CD4-positive, alpha-beta T cell treated with Interleukin-15 for 4 hours (primary cell): ENCODE measurements at regions not wholly inside any gene's neighbourhood (a gene's known extent, or its start where the extent isn't known, plus 50 kb on each side); places are given as distances from the start of the nearest gene placed in this dataset.

Source experiments
- DNase-seq: peaks from one replicate; pipeline ENCODE4 v3.0.0-alpha.2; 2020; ENCODE audit warnings: low spot score

- no peak for DNase-seq
Observed at GRCh38 chr6:17047889-17048288, 54.0 kb upstream of the STMND1 start.

DNA sequence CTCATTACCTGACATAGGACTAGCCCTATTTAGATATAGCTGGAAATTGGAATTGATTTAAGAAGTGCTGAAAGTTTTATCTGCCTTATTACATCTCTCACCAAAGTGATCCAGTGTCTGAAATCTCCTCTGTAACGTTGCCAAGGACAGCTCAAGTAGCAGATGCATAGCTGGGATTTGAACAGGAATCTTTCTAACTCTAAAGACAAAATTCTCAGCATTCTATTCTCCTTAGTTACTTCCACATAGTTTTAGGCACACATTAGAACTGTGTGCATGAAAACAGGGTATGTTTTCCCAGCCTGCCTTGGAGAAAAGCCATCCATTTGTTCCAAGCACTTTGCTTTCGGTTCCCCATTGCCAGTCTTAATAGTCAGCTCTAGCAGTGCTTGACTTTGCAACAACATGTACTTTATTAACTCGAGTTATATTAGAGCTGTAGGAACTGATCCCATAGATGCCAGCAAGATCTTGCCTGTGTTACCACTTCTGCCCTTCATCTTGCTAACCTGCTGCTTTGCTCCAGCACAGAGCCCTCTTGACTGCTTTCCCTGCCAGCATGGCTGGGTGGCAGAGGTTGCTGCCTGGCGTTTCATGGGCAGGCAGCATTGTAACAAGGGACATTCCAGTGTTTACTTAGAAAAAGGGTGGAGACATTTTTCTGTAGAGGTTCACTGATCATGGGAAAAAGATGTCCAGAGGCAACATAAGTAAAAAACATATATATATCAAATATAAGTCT, 56.1 kb upstream of the STMND1 start:
- no peak for DNase-seq

GRCh38 chr6:17043148-17043522, 58.7 kb upstream of the STMND1 start:
- DNase-seq = no peak

DNA sequence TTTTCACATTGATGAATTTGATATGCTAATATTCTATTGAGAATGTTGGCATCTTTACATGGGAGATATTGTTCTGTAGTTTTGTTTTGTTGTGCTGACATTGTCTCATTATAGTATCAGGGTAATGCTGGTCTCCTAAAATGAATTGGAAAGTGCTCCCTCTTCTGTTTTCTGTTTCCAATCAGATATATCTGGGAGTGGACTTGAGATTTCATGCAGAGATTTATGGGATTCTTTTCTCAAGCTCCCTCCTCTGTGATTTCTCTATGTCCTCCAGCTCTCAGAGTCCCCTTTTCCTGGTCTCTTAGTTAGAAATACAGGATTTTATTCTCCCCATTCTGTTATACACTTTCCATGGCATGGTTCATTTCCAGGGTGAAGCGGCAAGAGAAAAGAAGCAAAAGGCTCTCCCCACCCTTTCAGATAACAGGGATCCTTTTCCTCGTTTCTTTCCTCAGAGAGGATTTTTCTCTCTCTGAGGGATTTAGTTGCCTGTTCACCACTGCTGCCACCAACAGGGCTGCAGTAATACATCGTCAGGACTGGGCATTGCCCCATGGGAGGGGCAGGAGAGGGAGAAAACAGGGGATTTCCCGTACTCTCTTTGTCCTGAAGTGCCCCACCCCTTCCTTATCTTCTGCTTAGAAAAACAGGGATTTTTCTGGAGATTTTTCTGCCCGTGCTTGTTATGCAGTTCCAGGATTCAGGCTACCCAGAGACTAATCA, 59.3 kb upstream of the STMND1 start:
- no peak for DNase-seq

GRCh38 chr6:17039266-17039665, 62.6 kb upstream of the STMND1 start:
- DNase-seq = no peak

DNA sequence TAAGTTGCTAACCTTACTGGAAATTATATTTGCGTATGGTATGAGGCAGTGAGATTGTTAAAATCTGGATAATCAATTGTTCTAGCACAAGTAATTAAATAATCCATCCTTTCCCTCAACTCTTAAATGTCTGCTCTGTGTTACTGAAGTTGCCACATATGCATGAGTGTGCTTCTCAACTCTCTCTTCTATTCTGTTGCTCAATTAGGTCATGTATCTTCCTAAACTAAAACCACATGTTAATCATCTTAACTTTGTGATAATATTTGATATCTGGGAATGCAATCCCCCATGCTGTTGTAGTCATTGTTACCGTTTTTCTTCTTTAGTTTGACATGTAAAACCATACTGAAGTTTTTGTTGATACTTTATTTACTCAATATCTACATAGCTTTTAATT, 63.5 kb upstream of the STMND1 start:
- DNase-seq = no peak

DNA sequence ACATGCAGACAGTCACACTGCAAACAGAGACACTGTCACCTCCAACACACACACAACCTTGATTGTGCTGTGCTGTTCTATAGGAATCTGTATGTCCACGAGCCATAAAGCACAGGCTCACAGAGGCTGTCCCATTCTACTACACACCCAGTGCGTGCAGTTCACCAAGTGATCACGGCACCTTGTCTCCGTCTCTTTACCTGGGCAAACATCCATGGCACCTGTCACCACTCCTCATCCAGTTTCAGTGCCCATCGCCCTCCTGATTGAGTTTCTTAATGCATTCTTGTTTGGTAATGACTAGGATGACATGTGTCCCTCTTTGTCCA, 65.8 kb upstream of the STMND1 start:
- DNase-seq = no peak

DNA sequence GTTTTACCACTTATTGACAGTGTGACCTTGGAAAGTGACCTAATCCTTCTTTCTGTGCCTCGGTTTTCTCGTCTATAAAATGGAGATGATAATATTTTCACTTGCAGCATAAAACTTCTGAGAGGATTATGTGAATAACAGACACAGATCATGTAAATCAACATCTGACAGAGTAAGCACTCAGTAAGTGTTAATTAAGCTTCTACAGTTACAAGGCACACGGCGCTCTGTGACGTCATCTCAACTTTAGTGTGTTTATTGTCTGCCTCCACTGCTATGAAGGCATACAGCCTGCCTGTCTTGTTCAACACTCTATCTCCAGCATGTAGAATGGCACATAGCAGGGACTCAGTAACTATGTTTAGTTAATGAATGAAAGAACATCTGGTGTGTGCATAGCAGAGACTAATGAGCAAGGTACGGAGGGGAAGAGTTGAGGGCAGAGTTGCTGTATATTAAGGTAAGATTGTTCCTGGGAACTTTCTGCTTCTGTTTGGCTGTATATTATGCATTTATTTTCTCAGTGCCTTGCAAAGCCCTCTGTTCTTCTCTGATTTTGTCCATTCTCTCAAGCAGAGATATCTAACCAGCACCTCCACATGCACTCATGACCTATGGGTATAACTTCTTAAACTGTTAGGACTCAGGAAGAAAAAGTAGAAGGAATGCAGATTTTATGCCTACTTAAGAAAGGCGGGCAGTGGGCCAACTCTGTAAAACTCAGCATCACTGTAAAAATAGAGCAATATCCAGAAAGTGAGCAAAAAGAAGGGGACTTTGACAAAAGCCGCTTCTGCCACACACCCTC, 66.4 kb upstream of the STMND1 start:
- DNase-seq = no peak

- DNase-seq = no peak
Observed at GRCh38 chr6:17033746-17034145, 68.1 kb upstream of the STMND1 start.

- no peak for DNase-seq
Observed at GRCh38 chr6:17032988-17033634, 68.7 kb upstream of the STMND1 start.

- DNase-seq = no peak
Observed at GRCh38 chr6:17032590-17032987, 69.3 kb upstream of the STMND1 start.

DNA sequence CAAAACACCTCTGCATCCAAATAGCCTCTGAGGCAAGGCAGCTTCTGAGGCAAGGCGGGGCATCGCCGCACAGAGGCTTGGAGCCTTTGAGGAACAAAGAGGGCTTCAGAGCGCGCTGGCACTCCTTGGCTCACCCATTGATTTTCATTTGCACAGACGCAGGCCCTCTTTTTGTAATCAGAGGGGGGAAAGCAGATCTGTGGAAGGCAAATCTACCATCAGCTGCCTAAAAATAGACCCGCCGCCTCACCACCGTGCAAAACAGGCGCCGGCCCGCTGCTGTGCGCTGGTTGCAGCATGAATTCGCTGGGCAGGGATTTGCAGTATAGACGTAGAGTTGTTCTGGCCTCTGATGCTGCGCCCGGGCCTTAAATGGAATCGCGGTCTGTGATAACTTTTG, 69.9 kb upstream of the STMND1 start:
- DNase-seq = no peak

DNA sequence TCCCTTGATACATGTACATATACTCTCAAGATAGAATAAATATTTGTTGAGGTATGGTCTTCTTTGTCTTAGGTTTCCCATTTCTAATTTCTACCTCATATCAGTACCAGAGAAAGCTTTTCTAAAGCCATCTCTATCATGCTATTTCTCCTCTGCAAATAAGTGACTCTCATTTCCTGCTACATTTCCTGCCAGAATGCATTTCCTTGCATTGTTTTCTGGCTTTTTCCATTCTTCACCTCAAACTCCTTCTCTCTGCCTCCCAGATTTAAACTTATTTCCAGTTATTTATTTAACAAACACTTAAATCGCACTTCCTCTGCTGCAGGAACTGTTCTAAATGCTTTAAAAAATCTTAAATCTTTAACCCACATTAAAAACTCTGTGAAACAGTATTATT, 74.4 kb upstream of the STMND1 start:
- no peak for DNase-seq

DNA sequence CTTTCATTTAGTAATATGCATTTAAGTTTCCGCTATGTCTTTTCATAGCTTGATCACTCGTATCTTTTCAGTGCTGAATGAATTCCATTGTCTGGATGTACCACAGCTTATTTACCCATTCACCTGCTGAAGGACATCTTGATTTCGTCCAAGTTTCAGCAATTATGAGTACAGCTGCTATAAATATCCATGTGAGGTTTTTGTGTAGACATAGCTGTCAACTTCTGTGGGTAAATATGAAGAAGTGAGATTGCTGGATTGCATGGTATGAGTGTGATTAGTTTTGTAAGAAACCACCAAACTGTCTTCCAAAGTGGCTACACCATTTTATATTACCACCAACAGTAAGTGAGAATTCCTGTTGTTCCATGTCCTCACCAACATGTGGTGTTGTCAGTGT, 79.2 kb upstream of the STMND1 start:
- DNase-seq = no peak

GRCh38 chr6:17021539-17021889, 80.3 kb upstream of the STMND1 start:
- DNase-seq = no peak

DNA sequence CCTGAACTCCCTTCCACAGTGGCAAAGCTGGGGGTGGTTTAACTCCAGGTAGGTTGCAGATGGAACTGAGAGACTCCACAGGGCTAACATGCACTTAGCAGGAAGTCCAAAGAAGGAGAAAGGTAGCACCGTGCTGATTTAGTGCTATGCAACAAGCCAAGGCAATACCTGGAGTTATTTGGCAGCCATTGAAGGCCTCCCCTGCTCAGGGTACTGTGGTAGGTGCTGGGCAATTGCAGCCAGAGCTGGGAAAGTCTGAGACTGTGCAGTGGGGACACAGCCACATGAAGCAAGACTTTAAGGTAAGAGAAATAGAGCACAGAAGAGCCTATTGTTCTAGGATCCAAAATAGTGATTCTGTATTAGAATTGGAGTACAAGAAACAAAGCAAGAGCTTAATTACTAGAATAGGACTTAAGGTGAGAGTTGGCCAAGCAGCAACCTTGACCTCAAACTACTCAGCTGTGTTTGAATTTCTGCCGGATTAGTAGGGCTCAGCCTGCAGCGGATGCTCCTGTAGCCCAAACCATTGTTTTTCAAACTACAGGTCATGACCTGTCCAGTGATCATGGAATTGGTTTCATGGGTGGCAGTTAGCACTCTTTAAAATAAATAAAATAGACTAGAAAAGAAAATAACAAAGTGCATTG, 80.8 kb upstream of the STMND1 start:
- no peak for DNase-seq

GRCh38 chr6:17018425-17018824, 83.4 kb upstream of the STMND1 start:
- DNase-seq = no peak

DNA sequence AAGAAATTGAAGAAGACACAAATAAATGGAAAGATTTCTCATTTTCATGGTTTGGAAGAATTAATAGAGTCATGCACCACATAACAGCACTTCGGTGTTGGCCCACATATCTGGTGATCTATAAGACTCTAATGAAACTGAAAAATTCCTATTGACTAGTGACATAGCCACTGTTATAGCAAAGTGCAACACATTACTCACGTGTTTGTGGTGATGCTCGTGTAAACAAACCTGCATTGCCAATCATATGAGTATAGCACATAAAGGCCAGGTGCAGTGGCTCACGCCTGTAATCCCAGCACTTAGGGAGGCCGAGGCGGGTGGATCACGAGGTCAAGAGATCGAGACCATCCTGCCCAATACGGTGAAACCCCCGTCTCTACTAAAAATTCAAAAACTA, 84.4 kb upstream of the STMND1 start:
- DNase-seq = no peak

- peak; percentile 55 for DNase-seq
Observed at GRCh38 chr6:17015551-17016381, 86.1 kb upstream of the STMND1 start.

DNA sequence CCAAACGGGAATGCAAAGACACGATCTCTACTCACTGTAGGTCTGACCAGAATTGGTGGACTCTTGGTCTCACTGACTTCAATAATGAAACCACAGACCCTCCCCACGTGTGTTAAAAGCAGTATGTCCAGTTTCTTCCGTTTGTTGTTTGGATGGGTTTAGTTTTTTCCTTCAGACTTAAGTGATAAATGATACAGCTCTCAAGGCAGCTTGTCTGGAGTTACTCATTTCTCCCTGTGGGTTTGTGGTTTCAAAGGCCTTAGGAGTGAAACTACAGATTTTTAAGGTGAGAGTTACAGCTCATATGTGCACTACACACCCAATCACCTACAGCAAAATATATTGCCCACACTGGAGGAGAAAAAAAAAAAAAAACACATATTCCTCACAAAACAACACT, 86.7 kb upstream of the STMND1 start:
- DNase-seq = peak; percentile 63

DNA sequence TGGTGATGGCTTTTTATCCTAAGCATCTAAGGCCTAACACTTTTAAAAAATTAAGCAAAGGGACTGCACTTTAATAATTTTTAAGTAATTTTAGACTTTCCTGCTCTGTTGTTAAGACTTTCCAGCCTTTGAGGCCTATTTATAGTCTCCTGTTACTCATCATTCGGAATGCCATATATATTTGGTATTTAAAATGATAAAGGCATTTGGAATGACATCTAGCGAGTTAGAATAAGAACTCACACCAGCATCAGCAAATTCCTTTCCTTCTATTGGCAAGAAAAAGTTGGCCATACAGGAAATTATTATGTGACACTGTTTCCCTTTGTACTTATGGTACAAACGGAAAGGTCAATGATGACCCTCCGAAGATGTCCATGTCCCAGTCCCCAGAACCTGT, 88.1 kb upstream of the STMND1 start:
- no peak for DNase-seq
